Heart right ventricle (tissue), 16 donors: ENCODE measurements at regions not wholly inside any gene's neighbourhood (a gene's known extent, or its start where the extent isn't known, plus 50 kb on each side); places are given as distances from the start of the nearest gene placed in this dataset.
A peak's percentile ranks its signal among the peaks of the same experiment; 100 is the strongest.

Source experiments
- ATAC-seq, 8 donors: fragments of 200-7000 bp; cut with Tn5 transposase; one replicate each; pipeline ENCODE4 v1.9.1; 2020; ENCODE audit warnings: mild to moderate bottlenecking in 8 of 8, moderate library complexity in 8 of 8, moderate number of reproducible peaks in 1 of 8
- DNase-seq, 2 donors: peaks; one replicate each; pipeline ENCODE4 v3.0.0-alpha.2; 2020
- H3K27ac ChIP-seq, 10 donors: fragments of 200-600 bp; sonication (generic) in 2 of 10; one replicate each; pipeline versions ENCODE4 v1.5.0 to v1.8.0; 2020 to 2022; ENCODE audit warnings: mild to moderate bottlenecking in 3 of 10
- H3K27me3 ChIP-seq, 7 donors: fragments of 200-600 bp; one replicate each; pipeline ENCODE4 v1.8.0; 2021 to 2022; ENCODE audit warnings: mild to moderate bottlenecking in 2 of 7
- H3K36me3 ChIP-seq, 9 donors: fragments of 200-600 bp; sonication (generic) in 1 of 9; one replicate each; pipeline versions ENCODE4 v1.5.0 to v1.8.0; 2020 to 2022; ENCODE audit warnings: mild to moderate bottlenecking in 2 of 9
- H3K4me1 ChIP-seq, 9 donors: fragments of 200-600 bp; sonication (generic) in 1 of 9; one replicate each; pipeline versions ENCODE4 v1.5.0 to v1.8.0; 2020 to 2022; ENCODE audit warnings: mild to moderate bottlenecking in 4 of 9
- H3K4me3 ChIP-seq, 10 donors: fragments of 200-600 bp; sonication (generic) in 2 of 10; one replicate each; pipeline versions ENCODE4 v1.5.0 to v1.8.0; 2020 to 2022; ENCODE audit warnings: mild to moderate bottlenecking in 7 of 10, moderate library complexity in 2 of 10
- H3K9me3 ChIP-seq, 11 donors: fragments of 200-600 bp in 10 of 11; sonication (generic) in 2 of 11; one replicate each; pipeline versions ENCODE4 v1.5.0 to v1.8.0; 2013 to 2022; ENCODE audit warnings: mild to moderate bottlenecking in 2 of 11, control low read depth in 1 of 11, moderate library complexity in 1 of 11
- WGBS, 2 donors: extraction: QIAGEN DNeasy Blood & Tissue Kit; methylation state at CpG; one replicate each; pipeline ENCODE4 v1.1.7; 2013; ENCODE audit warnings: inconsistent platforms in 1 of 2; 5-methylcytosine and 5-hydroxymethylcytosine counted together
- intact Hi-C, 10 donors: fragments of 100-400 bp; cut with DNase I; formaldehyde crosslinking; loops; one replicate each; pipeline versions ENCODE4 v1.11.1 to v1.14.2; 2022
- TF ChIP-seq, protein P1 (sequence below), 9 donors: fragments of 200-600 bp; sonication (generic) in 2 of 9; IDR thresholded peaks; one replicate each; pipeline versions ENCODE4 v1.5.0 to v1.8.0; 2021 to 2022; ENCODE audit warnings: antibody characterized with exemption in 9 of 9, mild to moderate bottlenecking in 5 of 9, moderate library complexity in 1 of 9
- donor health status: Arrhythmogenic right ventricular cardiomyopathy.
- donor health status: ischemic (EF 13 %, LVEDD 7.1; RV severe dilation, severe dysfunction).
- donor health status: healthy with polysubstance abuse.
- donor health status: DM: no; HTN: yes; CAD: no.
- donor health status: DM: no; HTN: no; CAD: no.
- donor health status: ischemic (EF 25% LVEDD 6.9; RV normal size, moderate dysfunction).
- donor health status: ischemic (EF 25% LVEDD 5.7; RV mildly dilated, moderate dysfunction).
- donor health status: healthy.
- donor health status: DM: yes; HTN: yes; CAD: no.
- donor health status: Ischemic cardiomyopathy.
- donor health status: ischemic (EF 35%, LVEDD 5.7; RV mildly dilated, moderate dysfunction).
- donor health status: nonischemic (EF 11% LVEDD 7.7; RV severe dilation, severe dysfunction).
- donor health status: DM: yes; HTN: yes; CAD: no.
- donor health status: PGD.
- donor health status: ischemic (EF 29% LVEDD 5.4; RV normal size, mild dysfunction).
- donor health status: nonischemic (EF 23%, LVEDD 6.1; RV moderate dilation, normal function).

DNA sequence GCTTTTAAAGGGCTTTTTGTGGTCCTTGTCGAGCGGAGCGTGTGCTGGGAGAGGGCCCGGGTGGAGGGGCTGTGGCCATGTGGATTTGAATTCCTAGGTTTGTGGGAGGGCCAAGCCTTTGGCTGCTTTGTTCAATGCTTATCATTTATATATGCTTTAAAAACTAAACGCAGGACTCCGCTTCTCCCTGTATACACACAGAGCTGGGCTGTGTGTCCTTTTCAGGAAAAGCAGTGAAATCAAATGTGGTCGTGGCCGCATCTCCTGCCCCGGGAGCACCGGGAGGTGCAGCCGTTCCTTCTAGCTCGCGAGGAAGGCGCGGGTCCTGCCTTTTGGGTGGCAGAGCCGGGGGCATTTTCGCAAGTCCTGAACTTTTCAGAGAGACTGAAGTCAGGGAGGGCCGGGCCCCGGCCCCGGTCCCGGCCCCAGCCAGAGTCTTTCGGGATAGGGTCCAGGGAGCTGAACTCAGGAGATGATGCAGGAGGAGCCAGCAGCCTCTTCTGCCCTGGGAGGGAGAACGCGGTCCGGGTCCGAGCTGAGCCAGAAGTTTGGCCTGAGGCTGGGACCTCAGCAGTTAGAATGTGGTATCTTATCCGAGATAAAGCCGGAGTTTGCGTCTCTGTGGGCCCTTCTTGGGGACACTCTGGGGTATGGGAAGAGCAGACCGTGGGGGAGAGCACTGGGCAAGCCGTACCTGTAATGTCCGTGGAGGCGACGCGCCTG is 158.8 kb downstream of the C9orf152 start:
- ATAC-seq, result peak; percentile 9 to 63 (median 33)

DNA sequence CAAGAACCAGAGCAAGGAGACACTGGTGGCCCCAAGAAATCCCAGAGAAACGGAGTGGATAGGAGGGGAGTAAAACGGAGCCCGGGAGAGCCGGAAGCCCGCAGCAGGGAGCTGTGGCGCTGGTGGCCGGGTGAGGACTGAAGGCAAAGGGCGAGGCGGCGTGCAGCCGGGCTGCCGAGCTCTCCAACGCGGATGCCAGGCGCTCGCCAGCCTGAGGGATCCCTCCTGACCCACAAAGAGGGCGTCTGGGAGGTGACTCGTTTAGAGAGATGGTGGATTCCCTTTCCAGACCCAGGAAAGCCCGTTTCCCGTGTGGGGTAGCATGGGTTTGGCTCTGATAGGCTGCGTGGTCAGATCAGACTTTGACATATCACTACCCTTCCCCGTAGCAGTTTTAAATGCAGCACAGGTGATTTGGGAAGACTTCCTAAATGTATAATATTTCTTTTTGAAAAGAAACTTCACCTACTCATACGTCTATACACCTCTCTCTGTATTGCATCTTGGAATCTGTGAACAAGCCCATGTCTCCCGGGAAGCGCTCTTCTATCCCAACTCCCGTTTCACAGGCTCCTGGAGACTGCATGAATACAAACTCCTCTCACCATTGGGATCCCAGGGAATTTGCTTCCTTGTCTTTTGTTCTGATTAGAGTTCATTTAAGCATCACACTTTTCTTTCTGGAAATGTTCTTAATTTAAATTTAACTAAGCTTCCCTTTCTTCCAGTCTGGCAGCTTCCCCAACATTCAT is 158.1 kb downstream of the C9orf152 start:
- Histone ChIP-seq H3K27me3 (peaks cover 0 to 11% (median 0%) of the 10 kb centered on the region in 7 donors), H3K9me3 (no peaks in the 10 kb centered on the region), H3K4me1 (peaks cover 0 to 72% (median 47%) of the 10 kb centered on the region in 9 donors), H3K4me3 (peak overlapping the region; percentile 58 to 92 (median 86)), H3K36me3 (peaks cover 0 to 6% (median 0%) of the 10 kb centered on the region in 9 donors), H3K27ac (peak overlapping the region; percentile 41 to 91 (median 85))
- ATAC-seq, result peak; percentile 27 to 70 (median 56)
- DNase-seq, result peak; percentile 29 to 48
- WGBS, 2 donors, result 14% methylated on average over 26 of the region's 26 CpGs
- intact Hi-C loops, result loop anchor here in 4 of 10 donors (5.0 to 10.0 kb wide), 6 partner anchors 82 to 475 kb away; no protein-coding TSS in a partner anchor
- TF ChIP-seq, protein P1, sequence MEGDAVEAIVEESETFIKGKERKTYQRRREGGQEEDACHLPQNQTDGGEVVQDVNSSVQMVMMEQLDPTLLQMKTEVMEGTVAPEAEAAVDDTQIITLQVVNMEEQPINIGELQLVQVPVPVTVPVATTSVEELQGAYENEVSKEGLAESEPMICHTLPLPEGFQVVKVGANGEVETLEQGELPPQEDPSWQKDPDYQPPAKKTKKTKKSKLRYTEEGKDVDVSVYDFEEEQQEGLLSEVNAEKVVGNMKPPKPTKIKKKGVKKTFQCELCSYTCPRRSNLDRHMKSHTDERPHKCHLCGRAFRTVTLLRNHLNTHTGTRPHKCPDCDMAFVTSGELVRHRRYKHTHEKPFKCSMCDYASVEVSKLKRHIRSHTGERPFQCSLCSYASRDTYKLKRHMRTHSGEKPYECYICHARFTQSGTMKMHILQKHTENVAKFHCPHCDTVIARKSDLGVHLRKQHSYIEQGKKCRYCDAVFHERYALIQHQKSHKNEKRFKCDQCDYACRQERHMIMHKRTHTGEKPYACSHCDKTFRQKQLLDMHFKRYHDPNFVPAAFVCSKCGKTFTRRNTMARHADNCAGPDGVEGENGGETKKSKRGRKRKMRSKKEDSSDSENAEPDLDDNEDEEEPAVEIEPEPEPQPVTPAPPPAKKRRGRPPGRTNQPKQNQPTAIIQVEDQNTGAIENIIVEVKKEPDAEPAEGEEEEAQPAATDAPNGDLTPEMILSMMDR (IDR thresholded peaks at IDR 0.05), result peak in 1 of 9 donors; percentile 10

More for the DNA sequence above, 158.8 kb downstream of the C9orf152 start:
- TF ChIP-seq, protein P1 (IDR thresholded peaks at IDR 0.05), result no peak
- peaks cover 0 to 65% (median 47%) of the 10 kb centered on the region in 9 donors for H3K4me1 ChIP-seq
- H3K9me3 ChIP-seq, result no peaks in the 10 kb centered on the region
- H3K27me3 ChIP-seq, result peaks cover 0 to 11% (median 0%) of the 10 kb centered on the region in 7 donors
- H3K36me3 ChIP-seq, result no peaks in the 10 kb centered on the region
- peak overlapping the region; percentile 41 to 91 (median 85) for H3K27ac ChIP-seq
- peak overlapping the region; percentile 58 to 92 (median 86) for H3K4me3 ChIP-seq
- intact Hi-C loops, result loop anchor here in 1 of 10 donors (5.0 kb wide), 2 partner anchors 108 to 137 kb away; no protein-coding TSS in a partner anchor
- 4 to 6% methylated on average over 35 of the region's 35 CpGs for WGBS, 2 donors
- peak in 1 of 2 donors; percentile 18 for DNase-seq

DNA sequence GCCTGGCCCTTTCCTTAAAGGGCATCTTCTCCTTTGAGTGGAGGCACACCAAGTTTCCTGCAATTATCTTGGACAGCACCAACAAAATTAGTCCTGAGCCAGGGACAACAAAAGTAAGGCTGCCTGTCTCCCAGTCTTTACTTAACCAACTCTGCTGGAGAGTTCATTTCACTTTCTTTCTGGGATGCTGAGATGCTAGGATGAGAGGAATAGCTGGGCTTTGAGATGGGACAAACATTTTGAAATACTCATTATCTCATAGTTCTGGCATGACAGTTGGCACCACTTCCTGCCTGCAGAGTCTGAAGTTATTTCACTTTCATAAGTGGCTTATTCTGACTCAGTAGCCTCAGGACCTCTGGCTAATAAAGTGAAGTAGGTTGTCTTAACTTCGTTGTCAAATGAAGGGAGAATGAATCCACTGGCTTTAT is 157.0 kb downstream of the C9orf152 start:
- WGBS, 2 donors, result 8 to 22% methylated on average over 1 of the region's 1 CpG
- intact Hi-C loops, result loop anchor here in 3 of 10 donors (5.0 to 10.0 kb wide), 4 partner anchors 81 to 476 kb away; no protein-coding TSS in a partner anchor
- H3K36me3 ChIP-seq, result peaks cover 0 to 13% (median 0%) of the 10 kb centered on the region in 9 donors
- peak overlapping the region; percentile 6 to 91 (median 85) for H3K27ac ChIP-seq
- ATAC-seq (peak in 2 of 8 donors; percentile 22 to 40), DNase-seq (no peak)
- H3K27me3 ChIP-seq, result peaks cover 0 to 11% (median 0%) of the 10 kb centered on the region in 7 donors
- TF ChIP-seq, protein P1 (IDR thresholded peaks at IDR 0.05), result no peak
- peaks cover 0 to 82% (median 48%) of the 10 kb centered on the region in 9 donors for H3K4me1 ChIP-seq
- H3K4me3 ChIP-seq, result peak overlapping the region in 8 of 10 donors; percentile 58 to 92 (median 87)
- no peaks in the 10 kb centered on the region for H3K9me3 ChIP-seq

DNA sequence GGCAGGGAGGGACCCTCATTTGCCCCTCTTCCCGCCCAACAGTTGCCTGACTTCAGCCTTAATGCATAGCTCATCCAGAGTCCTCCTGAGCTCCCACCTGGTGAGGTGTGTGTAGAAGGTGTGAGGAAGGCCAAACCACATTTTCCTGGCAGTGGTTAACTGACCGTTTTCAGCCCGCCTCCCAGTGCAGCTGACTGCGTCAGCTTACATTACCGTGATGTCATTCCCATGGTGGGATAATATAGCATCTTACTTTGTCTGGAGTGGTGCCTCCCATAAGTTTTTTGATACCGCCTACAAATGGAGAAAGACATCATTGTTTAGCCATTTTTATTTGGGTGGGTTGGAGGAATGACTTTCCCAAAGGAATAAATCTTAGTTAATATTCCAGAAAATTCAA is 151.9 kb downstream of the C9orf152 start:
- Histone ChIP-seq H3K36me3 (peaks cover 0 to 13% (median 0%) of the 10 kb centered on the region in 9 donors), H3K27ac (peak overlapping the region in 1 of 10 donors; percentile 69), H3K4me1 (peaks cover 4 to 99% (median 54%) of the 10 kb centered on the region in 9 donors), H3K4me3 (no peak overlapping the region), H3K27me3 (no peaks in the 10 kb centered on the region), H3K9me3 (no peaks in the 10 kb centered on the region)
- intact Hi-C loops, result loop anchor here in 6 of 10 donors (2.0 to 10.0 kb wide), 7 partner anchors 96 to 484 kb away; no protein-coding TSS in a partner anchor
- DNase-seq, result no peak
- TF ChIP-seq, protein P1 (IDR thresholded peaks at IDR 0.05), result no peak
- ATAC-seq, result no peak
- 91 to 92% methylated on average over 6 of the region's 6 CpGs for WGBS, 2 donors
